ENCODE measurements at regions not wholly inside any gene's neighbourhood (a gene's known extent, or its start where the extent isn't known, plus 50 kb on each side); places are given as distances from the start of the nearest gene placed in this dataset.

DNA sequence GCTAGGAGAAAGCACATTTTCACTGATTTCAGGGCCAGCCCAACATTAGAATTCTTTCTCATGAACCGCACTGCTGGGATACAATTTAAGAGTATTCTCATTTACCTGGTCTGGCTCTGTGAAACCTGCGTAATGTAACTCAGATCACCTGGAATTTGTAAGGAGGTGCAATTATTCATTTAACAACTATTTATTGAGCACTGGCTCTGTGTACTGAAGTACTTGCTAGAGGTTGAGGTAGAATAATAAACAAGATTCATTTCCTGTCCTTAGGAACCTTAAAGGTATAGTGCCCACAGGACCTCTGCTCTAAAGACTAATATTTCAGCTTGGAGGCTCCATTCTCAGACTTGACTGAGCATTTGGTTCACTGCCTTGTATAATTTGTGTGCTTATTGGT lies 242.2 kb upstream of the ZPLD1 start:
- DNase-seq, result no peak

GRCh38 chr3:102193255-102193654 lies 241.6 kb upstream of the ZPLD1 start:
- DNase-seq, result no peak

- DNase-seq, result no peak
Observed at GRCh38 chr3:102194001-102194400, 240.8 kb upstream of the ZPLD1 start.

DNA sequence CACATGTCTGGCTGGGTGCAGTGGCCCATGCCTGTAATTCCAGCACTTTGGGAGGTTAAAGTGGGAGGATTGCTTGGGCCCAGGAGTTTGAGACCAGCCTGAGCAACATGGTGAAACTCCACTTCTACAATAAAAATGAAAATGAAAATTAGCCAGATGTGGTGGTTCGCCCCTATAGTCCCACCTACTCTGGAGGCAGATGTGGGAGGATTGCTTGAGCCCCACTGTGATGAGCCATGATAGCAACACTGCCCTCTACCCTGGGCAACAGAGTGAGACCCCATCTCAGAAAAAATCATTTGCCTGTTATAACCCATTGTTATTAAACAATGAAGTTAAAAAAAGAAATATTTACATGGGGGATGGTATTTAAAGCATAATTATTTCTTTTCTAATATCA lies 240.1 kb upstream of the ZPLD1 start:
- DNase-seq, result no peak

DNA sequence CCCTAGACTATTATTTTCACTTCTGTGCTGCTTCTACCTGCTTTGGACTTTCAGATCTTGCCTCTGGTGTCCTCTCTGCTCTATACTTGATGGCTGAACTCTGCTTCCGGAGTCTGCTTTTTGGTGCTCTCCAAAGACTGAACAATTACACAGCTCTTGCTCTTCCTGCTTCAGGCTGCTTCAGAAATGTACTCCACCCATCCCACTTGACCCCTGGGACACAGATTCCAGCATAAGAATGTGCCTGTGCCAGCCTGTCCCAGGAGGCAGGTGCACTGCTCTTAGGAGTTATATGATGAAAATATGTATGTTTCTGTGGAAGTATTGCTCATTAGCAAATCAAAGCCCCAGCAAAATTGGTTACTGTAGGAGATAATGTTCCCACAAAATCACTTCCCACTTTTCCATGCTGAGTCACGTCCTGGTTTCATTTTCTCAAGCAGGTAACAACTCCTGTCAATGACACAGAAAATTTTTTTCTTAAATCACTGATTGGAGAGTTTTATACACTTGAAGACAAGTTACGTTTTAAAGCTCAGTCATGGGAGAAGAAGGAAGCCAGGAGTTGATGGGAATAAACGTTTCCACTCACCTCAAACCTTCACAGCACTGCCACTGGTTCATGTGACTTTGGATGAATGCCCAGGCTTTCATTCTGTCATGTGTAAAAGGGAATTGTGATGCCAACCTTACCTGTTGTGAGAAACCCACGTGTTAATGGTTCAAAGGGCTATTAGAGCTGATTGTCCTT lies 239.4 kb upstream of the ZPLD1 start:
- no peak for DNase-seq

DNA sequence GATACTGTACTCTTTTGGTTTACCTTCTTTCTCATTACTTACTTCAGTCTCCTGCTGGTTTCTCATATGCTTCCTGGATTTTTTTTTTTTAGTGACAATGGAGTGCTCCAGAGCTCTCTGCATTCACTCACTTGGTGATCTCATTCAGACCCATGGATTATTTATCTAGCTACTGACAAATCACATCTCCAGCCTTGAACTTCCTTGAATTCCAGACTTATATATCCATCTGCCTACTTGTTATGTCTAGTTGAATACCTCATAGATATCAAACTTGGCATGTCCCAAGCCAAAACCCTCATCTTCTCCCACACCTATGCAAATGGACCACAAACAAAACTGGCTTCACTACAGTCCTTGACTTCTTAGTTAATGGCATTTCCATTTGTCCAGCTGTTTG lies 234.7 kb upstream of the ZPLD1 start:
- no peak for DNase-seq

- DNase-seq, result no peak
Observed at GRCh38 chr3:102200560-102200959, 234.3 kb upstream of the ZPLD1 start.

GRCh38 chr3:102205647-102206046 lies 229.2 kb upstream of the ZPLD1 start:
- peak in 1 of 2 donors; percentile 13 for DNase-seq

DNA sequence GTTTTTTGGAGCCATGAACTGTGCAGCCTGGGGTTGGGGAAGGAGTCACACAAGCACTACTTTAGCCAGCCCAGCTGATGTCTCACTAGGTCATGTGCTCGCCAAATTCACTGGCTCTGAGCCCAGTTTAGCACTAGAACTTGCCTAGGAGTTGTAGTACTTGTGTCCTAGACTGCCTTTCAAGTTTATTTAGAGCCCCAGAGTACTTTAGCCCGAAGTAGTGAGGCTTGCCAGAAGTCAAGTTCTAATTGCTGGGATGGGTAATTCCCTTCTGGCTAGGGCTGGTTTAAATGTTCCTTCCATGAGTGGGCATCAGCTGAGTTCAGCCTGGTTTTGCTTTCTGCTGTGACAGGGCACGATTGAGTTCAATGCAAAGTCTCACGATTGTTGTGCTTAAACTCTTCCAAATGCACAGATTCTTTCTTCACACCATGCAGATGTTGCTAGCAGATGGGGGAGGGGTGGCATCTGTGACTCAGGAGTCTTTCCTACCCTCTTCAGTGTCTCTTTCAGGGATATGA lies 228.2 kb upstream of the ZPLD1 start:
- peak in 1 of 2 donors; percentile 5 for DNase-seq

GRCh38 chr3:102207151-102207571 lies 227.7 kb upstream of the ZPLD1 start:
- no peak for DNase-seq

DNA sequence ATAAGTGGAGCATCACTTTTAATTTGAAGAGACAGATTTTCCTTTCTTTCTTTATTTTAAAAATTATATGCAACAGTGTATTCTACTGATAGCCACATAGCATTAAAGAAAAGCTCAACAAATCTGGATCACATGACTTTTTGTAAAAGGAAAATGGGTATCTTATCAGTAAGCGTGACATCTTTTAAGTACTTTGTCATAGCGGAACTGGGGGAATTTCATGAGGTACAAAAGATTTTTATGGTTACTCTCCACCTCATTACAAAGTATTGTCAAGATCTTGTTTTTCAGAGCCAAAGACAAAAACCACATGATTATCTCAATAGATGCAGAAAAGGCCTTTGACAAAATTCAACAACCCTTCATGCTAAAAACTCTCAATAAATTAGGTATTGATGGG lies 219.6 kb upstream of the ZPLD1 start:
- no peak for DNase-seq

- no peak for DNase-seq
Observed at GRCh38 chr3:102223132-102223531, 211.7 kb upstream of the ZPLD1 start.

- DNase-seq, result peak in 1 of 2 donors; percentile 18
Observed at GRCh38 chr3:102224171-102224570, 210.6 kb upstream of the ZPLD1 start.

- DNase-seq, result no peak
Observed at GRCh38 chr3:102225005-102225404, 209.8 kb upstream of the ZPLD1 start.

DNA sequence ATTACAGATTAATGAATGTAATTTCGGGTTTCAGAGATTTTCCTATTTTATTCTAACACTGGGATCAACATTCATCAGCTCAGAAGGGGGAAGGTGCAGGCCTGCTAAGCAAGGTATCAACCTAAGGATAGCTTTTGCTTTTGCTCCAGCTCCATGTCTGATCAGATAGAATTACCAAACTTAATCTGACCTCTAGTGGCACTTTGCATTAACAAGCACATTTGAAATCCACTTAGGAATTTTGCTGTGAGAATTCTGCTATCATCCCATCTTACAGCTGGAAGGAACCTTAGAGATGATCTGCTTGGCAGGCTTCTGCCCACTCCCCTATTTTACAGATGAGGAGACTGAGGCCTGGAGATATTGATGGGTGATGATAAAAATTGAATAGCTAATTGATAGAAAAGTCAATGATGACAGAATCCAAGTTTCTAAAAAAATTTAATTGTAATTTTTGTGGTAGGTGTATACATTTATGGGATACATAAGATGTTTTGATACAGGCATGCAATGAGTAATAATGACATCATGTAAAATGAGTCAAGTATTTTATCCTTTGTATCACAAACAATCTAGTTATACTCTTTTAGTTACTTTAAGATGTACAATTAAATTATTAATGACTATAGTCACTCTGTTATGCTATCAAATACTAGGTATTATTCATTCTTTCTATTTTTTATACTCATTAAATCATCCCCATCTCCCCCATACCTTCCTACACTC lies 209.2 kb upstream of the ZPLD1 start:
- peak in 1 of 2 donors; percentile 60 for DNase-seq

GRCh38 chr3:102226463-102226862 lies 208.4 kb upstream of the ZPLD1 start:
- no peak for DNase-seq

GRCh38 chr3:102229062-102229655 lies 205.7 kb upstream of the ZPLD1 start:
- DNase-seq, result peak; percentile 78 to 82

- no peak for DNase-seq
Observed at GRCh38 chr3:102230057-102230456, 204.8 kb upstream of the ZPLD1 start.

DNA sequence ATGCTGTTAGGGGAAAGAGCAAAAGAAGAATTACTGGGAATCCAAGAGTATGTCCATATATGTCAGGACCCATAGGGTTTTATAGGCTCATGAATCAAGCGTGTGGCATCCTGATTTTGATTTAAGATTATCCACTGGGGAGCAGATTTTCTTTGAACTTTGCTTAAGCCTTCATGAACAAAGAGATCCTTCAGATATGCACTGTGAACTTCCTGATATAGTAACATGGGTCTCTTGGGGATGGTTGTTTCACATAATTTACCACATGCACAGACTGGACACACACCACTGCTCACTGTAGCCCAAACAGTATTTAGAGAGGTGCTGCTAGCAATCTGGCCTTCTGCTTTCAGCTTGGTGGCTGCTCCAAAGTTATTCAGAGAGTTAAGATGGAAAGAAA lies 200.9 kb upstream of the ZPLD1 start:
- DNase-seq, result no peak

DNA sequence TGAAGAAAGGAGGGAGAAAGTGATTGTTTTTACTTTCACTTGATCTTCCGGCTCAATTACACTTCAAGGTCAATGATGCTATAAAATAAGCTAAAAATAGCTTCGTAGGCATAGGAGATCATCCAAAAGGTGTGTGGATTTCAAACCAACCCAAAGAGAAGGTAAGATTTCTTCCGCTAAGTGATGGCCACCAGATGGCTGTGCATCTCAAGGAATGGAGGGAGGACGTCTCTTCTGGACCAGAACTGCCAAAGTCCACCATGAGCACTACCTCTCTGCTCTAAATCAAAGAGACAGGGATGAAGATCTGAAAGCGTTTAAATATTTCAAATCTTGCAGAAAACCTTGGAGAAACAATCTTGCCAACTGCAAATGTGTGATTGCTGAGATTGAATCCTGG lies 199.1 kb upstream of the ZPLD1 start:
- DNase-seq, result no peak

DNA sequence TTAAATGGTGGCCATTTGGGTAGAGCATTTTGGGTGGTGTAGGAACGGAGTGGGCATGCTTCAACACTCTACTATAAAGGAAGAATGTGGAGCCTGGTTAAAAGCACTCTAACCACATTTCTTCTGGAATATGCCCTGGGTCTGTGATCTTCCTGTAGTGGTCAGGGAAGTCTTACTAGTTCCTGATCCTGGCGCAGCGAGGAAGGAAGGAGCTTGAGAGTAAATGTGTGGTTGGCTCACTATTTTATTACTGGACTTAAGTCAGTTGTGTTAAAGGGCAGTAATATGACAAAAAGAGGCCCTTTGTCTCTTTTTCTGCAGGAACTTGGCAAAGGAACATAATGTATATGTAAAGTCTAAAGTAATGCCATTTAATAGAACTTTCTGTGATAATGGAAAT lies 197.6 kb upstream of the ZPLD1 start:
- DNase-seq, result no peak

- no peak for DNase-seq
Observed at GRCh38 chr3:102237838-102238237, 197.0 kb upstream of the ZPLD1 start.

- DNase-seq, result no peak
Observed at GRCh38 chr3:102238362-102238761, 196.5 kb upstream of the ZPLD1 start.

GRCh38 chr3:102240720-102241119 lies 194.1 kb upstream of the ZPLD1 start:
- no peak for DNase-seq

Data from hippocampal formation (tissue), 2 donors.